HG02943 (cell line): ENCODE measurements at regions not wholly inside any gene's neighbourhood (a gene's known extent, or its start where the extent isn't known, plus 50 kb on each side); places are given as distances from the start of the nearest gene placed in this dataset.
A peak's percentile ranks its signal among the peaks of the same experiment; 100 is the strongest.

Experiments used
- ATAC-seq: cut with Tn5 transposase; IDR thresholded peaks from one replicate; pipeline ENCODE4 v1.9.1; 2021; ENCODE audit warnings: mild to moderate bottlenecking, low read depth, moderate library complexity; ENCODE audit not compliant: unreplicated experiment

DNA sequence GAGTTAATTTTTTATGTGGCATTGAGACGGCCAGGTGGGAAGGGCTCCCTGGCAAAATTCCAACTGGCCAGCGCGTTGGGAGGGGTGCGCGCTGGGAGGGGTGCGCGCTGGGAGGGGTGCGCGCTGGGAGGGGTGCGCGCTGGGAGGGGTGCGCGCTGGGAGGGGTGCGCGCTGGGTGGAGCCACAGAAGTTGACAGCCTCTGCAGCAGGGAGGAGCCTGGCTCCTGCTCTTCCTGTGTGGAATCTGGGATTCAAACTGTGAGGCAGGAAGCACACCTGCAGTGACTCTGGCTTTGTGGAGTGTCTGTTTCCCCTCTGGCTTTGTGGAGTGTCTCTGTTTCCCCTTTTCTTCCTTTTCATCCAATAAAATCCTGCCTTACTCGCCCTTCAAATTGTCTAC is 147.9 kb upstream of the CBLN2 start:
- no peak for ATAC-seq

DNA sequence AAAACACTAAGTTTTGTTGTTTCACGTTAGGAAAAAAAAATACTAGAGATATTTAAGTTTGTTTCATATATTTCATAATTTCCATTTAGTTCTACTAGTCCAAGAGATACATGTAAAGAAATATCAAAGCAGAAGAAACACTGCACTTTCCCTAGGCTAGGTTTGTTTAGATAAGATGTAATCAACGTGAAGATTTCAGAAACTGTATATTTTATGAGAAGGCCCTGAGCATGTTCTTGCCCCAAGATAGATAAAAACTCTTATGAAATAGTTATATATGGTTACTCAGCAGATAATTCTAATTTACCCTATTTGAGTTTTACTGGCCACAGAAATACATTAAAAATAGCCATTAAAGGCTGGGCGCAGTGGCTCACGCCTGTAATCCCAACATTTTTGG is 143.6 kb upstream of the CBLN2 start:
- no peak for ATAC-seq

DNA sequence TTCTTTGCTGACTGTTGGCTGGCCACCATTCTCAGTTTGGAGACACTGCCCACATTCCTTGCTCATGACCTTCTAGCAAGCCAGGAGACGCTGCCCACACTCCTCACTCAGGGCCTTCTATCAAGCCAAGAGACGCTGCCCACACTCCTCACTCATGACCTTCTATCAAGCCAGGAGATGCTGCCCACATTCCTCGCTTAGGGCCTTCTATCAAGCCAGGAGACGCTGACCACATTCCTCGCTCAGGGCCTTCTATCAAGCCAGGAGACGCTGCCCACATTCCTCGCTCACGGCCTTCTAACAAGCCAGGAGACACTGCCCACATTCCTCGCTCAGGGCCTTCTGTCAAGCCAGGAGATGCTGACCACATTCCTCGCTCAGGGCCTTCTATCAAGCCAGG is 131.3 kb upstream of the CBLN2 start:
- ATAC-seq, result no peak

DNA sequence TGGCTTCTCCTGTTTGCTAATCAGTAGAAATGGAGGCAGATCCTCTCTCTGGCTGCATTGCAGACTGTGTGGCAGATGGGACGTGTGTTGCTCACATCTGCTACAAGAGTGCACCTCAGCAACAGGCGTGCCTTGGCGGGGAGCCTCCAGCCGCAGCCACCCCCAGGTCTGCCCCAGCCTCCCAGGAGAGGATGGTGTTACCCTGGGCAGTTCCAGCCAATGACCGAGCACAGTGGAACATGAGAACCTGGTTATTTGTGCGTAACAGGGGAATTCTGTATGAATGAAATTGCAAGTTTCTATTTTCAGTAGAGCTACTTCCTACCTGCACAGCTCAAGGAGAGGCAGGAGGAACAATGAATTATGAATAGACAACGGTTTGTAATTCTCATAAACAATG is 130.6 kb upstream of the CBLN2 start:
- peak; percentile 68 for ATAC-seq

DNA sequence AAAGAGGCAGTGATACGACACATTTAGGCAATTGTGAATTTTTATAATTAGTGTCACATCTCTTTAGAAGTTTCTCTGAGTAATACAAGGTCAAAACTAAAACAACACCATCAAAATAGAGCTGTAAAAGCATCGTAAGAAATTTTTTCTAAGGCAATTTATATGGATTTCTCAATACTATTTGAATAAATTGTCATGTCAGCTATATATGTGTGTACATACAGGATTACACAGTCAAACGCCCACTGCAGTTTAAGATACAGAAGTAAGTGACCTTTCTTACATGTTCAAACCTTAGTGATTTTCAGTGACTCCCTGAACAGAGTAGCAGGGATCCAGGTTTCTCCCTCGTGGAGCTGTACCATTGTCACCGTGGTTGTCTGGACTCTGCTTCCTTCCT is 129.1 kb upstream of the CBLN2 start:
- no peak for ATAC-seq

DNA sequence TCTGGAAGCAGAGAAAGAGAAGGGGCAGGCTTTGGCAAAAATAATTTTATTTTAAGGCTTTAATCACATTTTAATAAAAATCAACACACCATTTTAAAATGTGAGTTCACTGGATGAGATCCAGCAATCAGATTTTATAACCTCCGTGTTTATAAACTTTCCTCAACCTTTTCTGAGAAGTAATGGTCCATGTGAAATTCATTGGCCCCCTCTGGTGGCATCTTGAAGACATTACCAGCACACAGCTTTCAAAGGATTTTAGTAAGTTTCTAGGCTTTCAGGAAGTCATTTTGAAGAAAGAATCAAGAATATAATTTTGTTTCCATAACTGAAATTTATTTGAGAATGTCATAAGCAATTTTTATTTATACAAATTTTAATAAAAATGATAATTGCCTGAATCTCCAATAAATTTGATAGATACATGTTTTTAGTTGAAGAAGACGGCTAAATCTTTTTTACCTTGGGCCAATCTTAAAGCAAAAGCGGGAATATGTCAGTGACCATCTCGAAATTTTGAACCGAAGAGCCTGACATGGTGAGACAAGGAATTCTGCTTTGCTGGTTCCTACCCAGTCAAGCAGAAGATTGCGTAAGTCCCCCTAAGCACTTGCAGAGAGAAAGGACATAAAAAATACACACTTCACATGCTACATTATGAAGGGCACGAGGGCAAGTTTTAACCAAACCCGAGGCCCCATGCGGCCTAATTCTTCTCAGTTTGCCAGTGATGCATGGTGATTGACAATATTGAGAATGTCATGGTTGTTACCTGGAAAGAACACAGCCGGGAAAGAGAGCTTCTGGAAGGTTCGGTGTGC is 128.4 kb upstream of the CBLN2 start:
- ATAC-seq, result no peak

DNA sequence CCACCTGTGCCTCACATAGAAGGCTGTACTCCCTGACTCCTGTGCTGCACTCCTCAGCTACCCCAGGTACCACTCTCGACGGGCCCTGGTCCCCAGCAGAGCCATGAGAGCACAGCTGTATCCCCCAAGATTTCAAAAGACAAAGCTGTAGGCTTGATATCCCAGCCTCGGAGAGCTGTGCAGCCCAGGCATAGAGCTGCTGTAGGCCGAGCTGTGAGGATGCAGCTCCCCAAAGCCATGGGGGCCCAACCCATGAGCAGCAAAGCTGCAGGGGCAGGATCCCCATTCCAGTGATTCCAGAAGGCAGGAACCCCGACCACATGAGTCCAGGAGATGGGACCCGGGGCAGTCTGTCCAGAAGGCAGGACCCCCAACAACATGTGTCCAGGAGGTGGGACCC is 123.8 kb upstream of the CBLN2 start:
- no peak for ATAC-seq

DNA sequence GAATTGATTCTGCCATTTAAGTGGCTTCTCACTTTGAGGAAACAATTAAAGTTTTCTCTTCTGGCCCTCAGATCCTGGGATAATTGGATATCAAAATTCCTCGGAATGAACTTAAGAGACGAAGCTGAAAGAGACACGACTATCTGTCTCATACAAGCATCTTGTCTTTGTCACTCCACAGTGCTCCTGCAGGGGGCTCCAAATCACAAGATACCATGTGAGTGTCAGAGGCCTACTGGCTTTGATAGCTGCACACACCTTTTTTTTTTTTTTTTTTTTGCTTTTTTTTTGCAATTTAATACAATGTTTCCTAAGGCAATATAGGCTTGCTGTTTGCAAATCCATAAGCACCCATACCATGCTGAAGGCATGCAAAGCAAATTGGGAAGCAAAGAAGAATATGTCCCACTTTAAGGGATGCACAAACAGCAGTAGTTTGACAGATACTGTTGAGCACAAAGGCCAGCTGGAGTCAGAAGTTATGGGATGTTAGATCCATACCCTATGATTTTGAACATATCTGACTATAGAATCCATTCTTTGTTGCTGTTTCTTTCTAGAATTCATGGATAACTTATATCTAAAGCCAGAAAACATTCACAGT is 109.0 kb upstream of the CBLN2 start:
- peak; percentile 85 for ATAC-seq

DNA sequence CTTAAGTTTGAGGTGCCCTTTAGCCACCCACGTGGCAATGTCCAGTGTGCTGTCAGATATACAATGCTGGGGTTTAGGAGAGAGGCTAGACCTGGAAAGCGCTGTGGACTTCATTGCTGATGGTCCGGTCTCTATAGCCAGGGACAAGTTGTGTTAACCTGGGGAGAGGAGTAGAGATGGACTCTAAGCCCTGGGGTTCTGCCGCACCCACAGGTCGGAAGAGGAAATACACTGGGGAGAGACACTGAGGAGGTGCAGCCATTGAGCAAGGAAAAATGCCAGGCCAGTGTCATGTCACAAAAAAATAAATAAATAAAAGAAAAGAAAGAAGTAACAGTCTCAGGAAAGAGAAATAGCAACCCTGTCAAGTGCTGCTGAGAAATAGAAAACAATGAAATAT is 106.9 kb upstream of the CBLN2 start:
- no peak for ATAC-seq

DNA sequence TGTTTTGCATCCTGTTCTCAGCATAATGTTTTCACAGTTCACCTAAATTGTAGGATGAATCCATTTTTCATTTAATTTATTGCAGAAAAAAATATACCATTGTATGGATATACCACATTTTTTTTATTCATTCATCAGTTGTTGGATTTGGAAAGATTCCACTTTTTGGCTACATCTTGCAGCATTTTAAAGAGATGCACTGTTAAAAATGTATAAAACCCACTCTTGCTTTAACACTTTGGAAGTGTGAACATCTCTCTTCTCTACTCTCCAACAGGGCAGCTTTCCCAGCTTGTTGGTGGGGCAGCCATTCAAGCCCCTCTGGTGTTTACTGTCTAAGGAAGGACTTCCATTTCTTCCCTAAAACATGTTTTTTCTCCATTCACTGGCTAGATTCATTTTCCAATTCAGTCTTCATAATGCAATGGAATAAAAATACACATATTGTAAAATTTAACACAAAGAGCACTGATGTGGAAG is 104.4 kb upstream of the CBLN2 start:
- ATAC-seq, result no peak

DNA sequence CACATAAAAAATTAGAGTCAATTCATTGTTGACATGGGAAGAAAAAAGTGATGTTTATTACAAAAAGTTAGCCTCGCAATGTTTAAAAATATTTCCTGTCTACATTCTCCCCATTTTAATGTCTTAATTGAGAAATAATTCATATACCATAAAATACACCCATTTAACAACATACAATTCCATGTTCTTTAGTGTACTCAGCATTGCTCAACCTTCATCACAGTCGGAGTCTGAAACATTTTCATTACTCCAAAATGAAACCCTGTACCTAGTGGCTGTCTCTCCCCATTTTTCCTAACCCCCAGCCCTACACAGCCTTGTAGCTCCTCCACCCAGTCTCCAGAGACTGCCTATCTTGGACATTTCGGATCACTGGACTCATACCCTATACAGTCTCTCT is 103.9 kb upstream of the CBLN2 start:
- no peak for ATAC-seq

DNA sequence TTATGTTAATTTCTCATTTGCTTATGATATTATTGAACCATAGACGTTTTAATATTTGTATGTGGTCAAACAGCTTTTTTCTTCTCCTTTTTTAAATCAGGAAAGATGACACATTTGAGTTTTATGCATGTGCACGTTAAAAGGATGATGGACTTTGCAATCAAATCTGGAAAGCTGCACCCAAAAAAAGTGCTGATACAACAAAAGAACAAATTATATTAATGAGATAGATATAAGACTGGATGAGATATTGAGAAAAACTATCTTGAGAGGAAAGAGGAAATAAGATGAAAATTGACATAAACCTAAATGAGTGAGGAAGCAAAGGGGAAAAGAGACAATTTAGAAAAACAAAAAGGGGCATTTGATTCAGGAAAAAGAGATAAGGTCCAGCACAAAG is 96.4 kb upstream of the CBLN2 start:
- no peak for ATAC-seq

DNA sequence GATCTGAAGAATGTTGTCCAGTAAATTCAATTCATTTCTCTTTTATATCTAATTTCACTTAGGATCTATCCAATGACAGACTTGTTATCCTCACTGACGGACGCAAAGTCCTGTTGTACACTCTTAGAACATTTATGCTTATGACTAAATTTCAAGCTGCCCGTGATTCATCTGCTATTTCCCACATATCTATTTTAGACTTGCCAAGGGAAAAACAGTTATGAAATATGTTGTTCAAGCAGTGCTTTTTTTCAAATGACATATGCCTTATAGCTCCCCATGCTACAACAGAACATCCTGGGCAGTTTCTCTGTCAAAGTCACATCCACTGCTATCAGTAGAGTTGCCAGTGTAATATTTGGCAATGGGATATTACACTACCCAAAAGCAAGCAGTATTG is 94.2 kb upstream of the CBLN2 start:
- no peak for ATAC-seq

DNA sequence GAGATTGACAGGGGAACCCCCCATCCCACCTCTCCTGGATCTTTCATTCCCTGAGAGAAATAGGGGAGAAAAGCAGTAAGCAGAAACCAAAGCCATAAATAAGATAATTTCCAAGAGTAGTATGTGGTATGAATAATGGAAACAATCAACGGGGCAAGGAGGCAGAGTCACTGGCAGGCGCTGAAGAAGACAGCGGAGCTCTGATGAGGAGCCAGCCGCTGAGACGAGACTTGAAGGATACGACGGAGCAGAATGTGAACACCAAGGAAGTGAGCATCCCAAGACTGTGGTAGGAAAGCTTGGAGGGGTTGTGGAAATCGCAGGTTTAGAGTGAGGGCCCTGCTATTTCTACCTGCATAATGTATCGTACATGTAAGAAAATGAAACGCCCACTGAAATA is 93.6 kb upstream of the CBLN2 start:
- no peak for ATAC-seq

DNA sequence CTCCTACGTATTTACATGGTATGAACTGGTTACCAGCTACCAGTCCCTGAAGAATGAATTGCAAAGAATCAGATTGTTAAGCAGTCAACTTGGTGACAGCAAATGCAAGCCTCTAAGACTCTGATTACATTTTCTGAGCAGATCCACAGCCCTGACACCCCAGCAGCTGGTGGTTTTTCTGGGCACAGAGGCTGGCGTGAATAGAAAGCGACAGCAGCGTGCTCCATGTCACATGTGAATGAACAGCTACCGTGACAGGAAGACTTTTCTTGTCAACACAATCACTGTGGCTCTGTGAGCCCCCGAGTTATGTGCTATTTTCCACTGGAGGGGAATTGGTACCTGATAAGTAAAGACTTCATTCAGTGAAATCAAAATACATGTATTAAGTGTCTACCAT is 93.2 kb upstream of the CBLN2 start:
- no peak for ATAC-seq

DNA sequence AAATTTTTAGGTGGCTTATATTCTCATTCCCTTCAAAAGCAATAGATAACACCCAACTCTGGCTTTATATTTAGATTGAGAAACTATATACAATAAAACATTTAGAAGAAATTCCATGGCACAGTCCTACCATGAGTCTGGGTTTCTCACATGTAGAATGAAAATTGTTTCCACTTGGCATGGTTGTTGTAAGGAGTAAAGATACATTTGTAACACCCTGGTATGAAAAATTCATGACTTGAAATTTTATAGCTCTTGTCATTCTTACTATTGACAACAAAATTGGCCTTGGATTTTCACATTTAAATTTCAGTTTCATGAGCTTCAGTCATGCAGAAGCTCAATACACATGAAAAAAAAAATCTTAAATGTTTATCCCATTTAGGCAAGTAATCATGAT is 92.5 kb upstream of the CBLN2 start:
- ATAC-seq, result no peak

DNA sequence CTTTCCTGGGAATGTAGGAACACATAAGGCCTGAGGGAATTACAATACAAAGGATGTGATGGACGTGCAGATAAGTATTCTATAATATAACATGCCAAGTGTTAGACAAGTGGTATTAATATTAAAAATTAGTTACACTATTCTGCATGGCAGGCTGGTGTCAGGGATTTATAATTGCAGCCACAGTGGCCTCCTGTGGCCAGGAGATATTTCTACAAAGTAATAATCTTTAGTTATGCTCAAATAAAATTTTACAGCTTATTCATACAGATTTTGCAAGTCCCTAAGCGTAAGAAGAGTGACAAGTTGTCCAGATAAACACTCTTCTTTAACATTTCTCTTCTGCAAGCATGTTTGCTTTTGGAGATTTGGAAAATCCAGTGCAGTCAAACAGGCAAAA is 90.4 kb upstream of the CBLN2 start:
- ATAC-seq, result no peak

DNA sequence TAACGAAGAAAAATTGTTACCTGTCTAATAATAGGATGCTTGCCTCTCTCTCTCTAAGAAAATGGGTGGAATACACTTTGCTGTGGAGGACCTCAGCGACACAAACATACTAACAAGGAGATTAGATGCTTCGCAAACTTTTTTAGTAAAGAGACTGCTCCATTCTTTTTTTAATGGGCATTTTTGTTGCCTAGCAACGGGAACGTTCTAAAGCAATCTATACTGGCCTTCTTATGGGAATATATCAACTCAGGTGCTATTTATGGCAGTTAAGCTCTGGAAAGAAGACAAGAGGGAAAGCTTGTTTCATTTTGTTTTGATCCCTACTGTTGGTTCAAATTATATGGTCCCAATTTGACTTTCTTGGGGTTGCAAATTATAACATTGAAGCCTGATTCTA is 86.8 kb upstream of the CBLN2 start:
- ATAC-seq, result no peak

DNA sequence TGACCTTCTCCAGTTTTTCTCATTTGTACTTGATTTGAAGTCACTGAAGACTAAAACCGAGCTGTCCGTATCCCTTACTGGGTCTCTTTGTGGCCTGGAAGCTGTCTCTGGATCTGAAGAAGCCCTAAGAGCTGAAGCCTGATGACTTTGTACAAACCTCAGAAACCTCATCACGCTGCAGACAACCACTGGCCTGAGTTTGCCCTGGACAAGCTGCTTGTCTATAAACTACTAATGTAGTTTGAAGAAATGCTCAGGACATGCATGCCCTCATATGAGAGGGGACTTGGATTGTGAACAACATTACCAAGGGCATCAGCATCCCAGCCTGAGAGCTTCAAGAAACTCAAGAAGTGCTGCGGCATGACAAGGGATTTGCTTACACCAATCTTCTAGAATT is 79.3 kb upstream of the CBLN2 start:
- no peak for ATAC-seq

DNA sequence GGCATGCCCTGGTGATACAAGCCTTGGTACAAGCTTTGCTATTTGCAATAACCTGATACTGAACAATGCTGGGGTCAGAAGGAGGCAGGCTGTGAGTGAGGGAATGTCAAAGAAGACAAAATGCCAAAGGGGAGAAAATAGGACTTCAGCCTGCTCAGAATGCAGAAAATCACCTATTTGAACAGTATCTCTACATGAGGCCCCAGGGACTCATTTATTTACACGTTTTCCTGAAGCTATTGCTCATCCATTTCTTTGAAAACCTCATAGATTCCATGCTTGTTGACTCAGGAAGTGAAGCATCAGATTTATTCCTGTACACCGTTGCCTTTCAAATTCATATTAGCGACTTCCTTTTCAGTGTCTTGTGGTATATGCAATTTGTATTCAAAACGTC is 69.4 kb upstream of the CBLN2 start:
- no peak for ATAC-seq

DNA sequence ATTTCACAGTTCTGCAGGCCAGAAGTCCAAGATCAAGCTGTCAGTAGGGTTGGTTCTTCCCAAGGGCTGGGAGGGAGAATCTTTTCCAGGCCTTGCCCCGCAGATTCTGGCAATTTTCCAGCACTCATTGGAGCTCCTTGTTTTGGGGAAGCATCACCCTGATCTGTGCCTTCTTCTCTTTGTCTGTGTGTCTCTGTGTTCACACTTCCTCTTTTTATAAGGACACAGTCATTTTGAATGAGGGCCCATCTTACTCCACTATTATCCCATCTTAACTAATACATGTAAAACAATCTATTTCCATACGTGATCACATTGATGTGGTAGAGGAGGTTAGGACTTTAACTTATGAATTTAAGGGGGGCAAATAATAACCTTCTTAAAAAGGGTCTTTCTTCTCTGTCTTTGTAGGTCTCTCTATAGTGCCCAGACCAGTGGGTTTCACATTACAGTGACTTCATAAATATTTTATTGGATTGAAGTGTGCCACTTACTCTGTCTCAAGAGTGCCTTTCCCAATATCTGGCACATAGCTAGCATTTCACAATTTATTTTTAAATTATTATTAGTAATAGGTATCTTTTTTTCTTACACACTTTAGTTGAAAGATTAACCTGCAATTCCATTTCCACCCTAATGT is 68.9 kb upstream of the CBLN2 start:
- no peak for ATAC-seq

DNA sequence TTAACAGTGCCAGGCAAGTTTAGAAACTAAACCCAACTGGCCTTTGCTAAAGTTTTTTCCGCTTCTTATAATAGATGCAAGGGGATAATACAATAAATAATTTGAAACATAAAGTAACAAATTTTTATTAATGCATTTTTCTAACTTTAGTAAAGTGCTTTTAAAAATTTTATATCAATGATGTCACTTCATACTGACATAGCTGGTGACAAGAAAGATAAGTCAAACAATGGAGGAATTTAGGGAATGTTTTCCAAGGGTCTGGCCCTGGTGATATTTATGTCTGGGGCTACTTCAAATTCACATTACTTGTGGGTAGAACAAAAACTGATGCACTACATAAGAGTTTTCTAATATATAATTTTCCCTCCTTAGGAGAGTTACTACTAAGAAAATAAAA is 61.2 kb upstream of the CBLN2 start:
- no peak for ATAC-seq
